Muscle layer of duodenum (tissue), 2 donors: ENCODE measurements at regions not wholly inside any gene's neighbourhood (a gene's known extent, or its start where the extent isn't known, plus 50 kb on each side); places are given as distances from the start of the nearest gene placed in this dataset.

Experiments used
- H3K27ac ChIP-seq: one replicate; pipeline ENCODE4 v1.7.0; 2013; ENCODE audit warnings: mild to moderate bottlenecking, low read length
- H3K27me3 ChIP-seq: one replicate; pipeline ENCODE4 v1.7.0; 2013; ENCODE audit warnings: low read depth, mild to moderate bottlenecking, control low read depth, low read length
- H3K36me3 ChIP-seq, 2 donors: one replicate each; pipeline ENCODE4 v1.7.0; 2013; ENCODE audit warnings: low read length in 2 of 2, control low read depth in 1 of 2, mild to moderate bottlenecking in 1 of 2; ENCODE audit not compliant: insufficient read depth in 2 of 2, control insufficient read depth in 1 of 2
- H3K4me1 ChIP-seq, 2 donors: one replicate each; pipeline ENCODE4 v1.7.0; 2013; ENCODE audit warnings: low read length in 2 of 2, mild to moderate bottlenecking in 2 of 2, control low read depth in 1 of 2, moderate library complexity in 1 of 2; ENCODE audit not compliant: insufficient read depth in 2 of 2, control insufficient read depth in 1 of 2
- H3K4me3 ChIP-seq, 2 donors: one replicate each; pipeline ENCODE4 v1.7.0; 2013; ENCODE audit warnings: low read length in 2 of 2, low read depth in 1 of 2, mild to moderate bottlenecking in 1 of 2
- H3K9me3 ChIP-seq, 2 donors: one replicate each; pipeline ENCODE4 v1.7.0; 2013; ENCODE audit warnings: low read length in 2 of 2, control low read depth in 1 of 2, mild to moderate bottlenecking in 1 of 2; ENCODE audit not compliant: control insufficient read depth in 1 of 2
- donor health status: healthy.

DNA sequence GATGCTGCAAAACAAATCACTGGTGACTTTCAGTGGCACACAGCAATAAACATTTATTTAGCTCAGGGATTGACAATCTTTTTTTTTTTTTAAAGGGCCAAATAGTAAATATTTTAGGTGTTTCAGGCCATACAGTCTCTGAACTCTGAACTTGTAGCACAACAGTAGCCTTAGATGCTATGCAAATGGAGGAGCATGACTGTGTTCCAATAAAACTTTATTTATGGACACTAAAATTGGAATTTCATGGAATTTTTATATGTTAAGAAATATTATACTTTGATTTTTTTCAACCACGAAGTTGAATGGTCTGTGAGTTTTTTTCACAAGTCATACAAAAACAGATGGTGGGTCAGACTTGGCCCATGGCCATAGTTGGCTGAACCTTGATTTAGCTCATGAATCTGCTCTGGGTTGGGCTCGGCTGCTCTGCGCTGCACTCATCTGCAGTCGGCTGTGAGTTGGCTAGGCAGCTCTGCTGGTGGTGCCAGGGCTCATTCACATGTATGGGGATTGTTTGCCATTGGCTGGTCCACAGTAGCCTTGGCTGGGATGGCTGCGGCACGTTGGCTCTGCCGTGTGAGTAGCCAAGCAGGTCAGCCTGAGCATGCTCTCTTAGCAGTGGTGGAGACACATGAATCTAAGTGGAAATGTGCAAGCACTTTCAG lies 231.7 kb upstream of the PGRMC2 start:
- Histone ChIP-seq H3K36me3 (no peaks in the 10 kb centered on the region), H3K27ac (no peak overlapping the region), H3K4me3 (no peak overlapping the region), H3K9me3 (no peaks in the 10 kb centered on the region), H3K4me1 (peaks cover 0 to 7% of the 10 kb centered on the region in 2 donors), H3K27me3 (no peaks in the 10 kb centered on the region)

DNA sequence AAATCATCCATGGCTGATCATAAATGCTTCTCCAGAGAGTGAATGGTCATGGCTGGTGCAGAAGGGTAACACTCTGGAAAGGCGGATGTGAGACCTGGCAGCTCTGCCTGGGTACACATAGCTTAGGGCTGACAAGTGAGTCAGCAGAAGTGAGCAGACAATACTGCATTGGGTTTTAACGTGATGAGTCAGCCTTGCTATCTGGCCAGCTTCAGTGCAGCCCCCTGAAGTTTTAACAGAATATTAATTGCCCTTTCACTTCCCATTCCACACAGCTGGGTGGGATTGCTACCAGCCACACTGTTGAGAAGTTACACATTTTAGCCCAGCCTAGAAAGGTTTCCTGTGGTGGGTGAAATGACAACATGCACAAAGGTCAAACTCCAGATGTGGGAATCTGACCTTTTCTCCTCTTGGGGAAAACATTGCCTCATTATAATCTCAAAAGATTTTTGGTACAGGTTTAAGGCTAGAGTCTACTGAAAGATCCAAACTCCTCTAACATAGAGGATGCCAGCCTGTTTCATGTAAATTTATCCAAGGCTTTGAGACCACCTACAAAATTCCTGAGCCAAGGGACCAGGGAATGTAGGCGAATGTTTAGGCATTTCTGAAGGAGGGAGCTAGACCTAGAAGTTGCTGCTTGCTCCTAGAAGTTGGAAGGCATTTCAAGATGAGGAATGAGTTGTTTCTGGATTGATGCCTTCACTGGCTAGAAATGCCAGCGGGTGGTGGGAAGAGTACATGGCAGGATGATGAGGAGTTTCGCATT lies 230.3 kb upstream of the PGRMC2 start:
- Histone ChIP-seq H3K27me3 (no peaks in the 10 kb centered on the region), H3K9me3 (no peaks in the 10 kb centered on the region), H3K4me1 (peaks cover 0 to 7% of the 10 kb centered on the region in 2 donors), H3K27ac (peak overlapping the region; percentile 45), H3K4me3 (no peak overlapping the region), H3K36me3 (no peaks in the 10 kb centered on the region)

DNA sequence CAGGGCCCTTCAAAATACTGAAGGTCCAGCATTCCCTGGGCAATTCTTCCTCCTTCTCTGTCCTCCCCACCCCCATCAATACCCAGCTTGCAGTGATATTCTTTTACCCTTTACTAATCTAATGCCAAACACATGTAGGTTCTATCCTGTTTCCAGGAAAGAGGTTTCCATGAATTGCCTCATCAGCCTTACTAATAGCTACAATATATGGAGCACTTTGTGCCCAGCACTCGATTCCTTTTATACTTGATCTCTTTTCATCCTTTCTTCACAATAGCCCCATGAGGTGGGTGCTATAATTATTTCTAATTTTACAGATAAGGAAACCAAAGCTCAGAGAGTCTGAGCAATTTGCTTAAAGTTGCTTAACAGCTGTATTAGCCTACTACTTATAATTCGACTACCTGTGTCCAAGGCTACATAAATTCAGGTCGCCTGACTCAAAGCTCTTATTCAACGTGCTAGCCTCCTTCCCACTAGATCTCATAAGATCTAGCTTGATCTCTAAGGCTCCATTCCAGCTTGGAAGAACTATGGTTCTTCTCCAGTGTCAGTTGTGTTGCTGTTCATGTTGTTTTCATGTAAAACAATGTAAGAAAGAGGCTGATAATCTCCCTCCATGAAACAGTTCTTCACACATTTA lies 229.6 kb upstream of the PGRMC2 start:
- no peaks in the 10 kb centered on the region for H3K36me3 ChIP-seq
- H3K9me3 ChIP-seq: no peaks in the 10 kb centered on the region
- peaks cover 0 to 7% of the 10 kb centered on the region in 2 donors for H3K4me1 ChIP-seq
- H3K4me3 ChIP-seq: no peak overlapping the region
- H3K27ac ChIP-seq: peak overlapping the region; percentile 45
- no peaks in the 10 kb centered on the region for H3K27me3 ChIP-seq

DNA sequence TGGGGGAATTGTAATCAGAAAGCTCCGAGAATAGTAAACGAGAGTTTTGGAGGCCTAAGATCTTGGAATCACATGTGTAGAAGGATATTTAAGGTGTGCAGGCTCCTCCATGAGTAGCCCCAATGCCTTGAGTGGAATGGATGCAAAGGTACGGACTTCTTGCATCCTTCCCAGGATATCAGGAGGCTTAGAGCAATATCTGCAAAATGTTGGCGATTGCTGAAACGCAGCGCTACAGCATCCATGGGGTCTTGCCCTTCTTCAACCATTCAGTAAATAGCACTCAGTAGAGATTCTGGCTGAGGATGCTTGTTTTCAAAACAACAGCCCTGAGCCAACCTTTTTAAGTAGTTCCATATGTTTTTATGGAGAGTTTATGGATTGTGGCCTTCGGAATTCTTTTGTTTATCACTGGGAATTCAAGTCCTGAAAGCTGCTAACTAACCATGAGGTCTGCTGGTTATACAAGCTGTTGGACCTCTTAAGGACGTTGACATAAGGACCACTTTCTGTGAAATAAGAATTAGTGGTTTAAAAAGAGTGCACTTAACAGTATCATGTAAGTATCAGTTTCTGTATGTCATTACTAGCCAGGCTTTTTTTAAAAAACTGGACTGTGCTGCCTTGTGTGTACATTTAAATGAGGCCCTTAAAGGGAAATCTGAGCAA lies 228.8 kb upstream of the PGRMC2 start:
- Histone ChIP-seq H3K4me1 (peaks cover 0 to 7% of the 10 kb centered on the region in 2 donors), H3K36me3 (no peaks in the 10 kb centered on the region), H3K9me3 (no peaks in the 10 kb centered on the region), H3K27me3 (no peaks in the 10 kb centered on the region), H3K27ac (no peak overlapping the region), H3K4me3 (no peak overlapping the region)

DNA sequence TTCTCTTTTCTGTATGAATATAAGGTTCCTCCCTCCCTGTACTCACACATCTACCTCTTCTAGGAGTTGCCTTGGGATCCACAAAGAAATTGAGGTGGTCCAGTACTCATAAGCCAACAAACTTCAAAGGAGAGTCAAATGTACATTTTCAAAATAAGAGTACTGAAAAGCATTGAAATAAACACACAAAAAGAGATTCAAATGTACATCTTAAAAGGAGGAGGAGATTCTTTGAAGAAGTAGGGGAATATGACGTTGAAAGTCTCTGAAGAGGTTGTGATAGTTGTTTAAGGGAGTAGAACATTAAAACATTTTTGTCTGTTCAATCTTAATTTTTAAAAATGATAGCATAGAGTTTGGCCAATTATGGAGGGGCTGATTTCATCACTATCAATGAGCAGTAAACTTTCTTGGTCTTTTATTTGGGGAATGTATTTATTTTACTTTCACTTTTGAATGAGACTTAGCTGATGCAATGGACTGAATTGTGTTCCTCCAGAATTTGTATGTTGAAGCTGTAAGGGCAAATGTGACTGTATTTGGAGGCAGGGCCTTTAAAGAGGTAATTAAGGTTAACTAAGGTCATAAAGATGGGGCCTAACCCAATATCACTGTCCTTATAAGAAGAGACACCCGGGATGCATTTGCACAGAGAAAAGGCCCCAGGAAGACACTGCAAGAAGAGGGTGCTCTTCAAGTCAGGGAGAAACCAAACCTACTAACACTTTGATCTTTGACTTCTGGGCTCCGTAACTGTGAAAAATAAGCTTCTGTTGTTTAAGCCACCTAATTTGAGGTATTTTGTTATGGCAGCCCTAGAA lies 226.3 kb upstream of the PGRMC2 start:
- no peak overlapping the region for H3K4me3 ChIP-seq
- H3K4me1 ChIP-seq: peaks cover 0 to 7% of the 10 kb centered on the region in 2 donors
- no peaks in the 10 kb centered on the region for H3K36me3 ChIP-seq
- H3K27ac ChIP-seq: no peak overlapping the region
- H3K9me3 ChIP-seq: no peaks in the 10 kb centered on the region
- H3K27me3 ChIP-seq: no peaks in the 10 kb centered on the region

DNA sequence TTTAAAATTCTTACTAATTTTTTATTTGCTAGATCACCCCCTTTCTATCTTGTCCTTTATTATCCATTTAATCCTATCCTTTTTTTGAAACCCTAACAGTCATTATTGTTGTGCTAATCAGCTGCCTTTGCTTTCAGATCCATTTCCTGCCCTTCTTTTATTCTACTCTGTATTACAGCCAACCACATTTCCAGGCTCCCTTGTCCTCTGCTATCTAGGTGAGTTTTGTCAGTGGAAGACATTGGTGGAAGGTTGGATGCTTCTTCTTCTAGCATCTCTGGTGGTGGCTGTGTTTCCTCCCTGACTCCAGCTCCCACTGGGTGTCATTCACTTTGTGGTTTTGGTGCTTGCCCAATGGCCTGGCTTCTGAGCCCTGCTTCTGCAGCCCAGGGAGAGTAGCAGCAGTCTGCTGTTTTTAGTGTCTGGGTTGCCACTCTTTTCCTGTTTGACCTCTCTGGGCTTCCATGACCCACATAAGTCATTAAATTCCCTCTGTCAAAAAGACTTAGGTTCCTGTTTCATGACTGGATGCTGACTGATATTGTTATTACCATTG lies 225.2 kb upstream of the PGRMC2 start:
- Histone ChIP-seq H3K4me3 (no peak overlapping the region), H3K4me1 (peaks cover 0 to 7% of the 10 kb centered on the region in 2 donors), H3K27me3 (no peaks in the 10 kb centered on the region), H3K27ac (no peak overlapping the region), H3K9me3 (no peaks in the 10 kb centered on the region), H3K36me3 (no peaks in the 10 kb centered on the region)

DNA sequence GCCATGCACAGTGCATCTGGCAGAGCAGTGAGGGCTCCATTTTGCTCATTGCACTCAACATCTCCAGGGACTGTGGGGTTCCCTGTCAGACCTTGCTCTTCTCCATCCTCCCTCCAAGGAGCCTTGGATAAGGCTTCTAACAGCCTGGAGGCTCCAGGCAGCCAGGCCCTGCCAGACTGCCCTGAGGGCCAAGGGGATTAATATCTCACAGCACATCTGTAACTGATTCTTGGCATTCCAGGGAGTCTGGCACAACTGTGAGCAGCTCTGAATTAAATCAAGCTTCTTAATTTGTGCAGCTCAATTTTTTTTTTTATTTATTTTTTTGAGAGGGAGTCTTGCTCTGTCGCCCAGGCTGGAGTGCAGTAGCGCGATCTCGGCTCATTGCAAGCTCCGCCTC lies 224.5 kb upstream of the PGRMC2 start:
- peaks cover 0 to 3% of the 10 kb centered on the region in 2 donors for H3K4me1 ChIP-seq
- H3K27ac ChIP-seq: no peak overlapping the region
- H3K36me3 ChIP-seq: no peaks in the 10 kb centered on the region
- H3K9me3 ChIP-seq: no peaks in the 10 kb centered on the region
- no peaks in the 10 kb centered on the region for H3K27me3 ChIP-seq
- no peak overlapping the region for H3K4me3 ChIP-seq

DNA sequence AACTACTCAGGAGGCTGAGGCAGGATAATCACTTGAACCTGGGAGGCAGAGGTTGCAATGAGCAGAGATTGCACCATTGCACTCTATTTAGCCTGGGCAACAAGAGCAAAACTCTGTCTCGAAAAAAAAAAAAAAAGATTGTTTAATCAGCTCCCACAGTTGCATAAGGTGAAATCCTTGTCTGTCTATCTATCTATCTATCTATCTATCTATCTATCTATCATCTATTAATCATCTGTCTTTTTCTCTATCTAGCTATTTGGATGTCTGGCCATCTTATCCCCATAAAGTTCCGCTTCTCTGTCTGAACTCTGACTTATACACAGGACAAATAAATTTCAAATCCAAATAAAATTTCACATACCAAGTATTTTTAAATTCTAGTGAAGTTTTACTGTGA lies 223.2 kb upstream of the PGRMC2 start:
- Histone ChIP-seq H3K27me3 (no peaks in the 10 kb centered on the region), H3K9me3 (peaks cover 0 to under 1% of the 10 kb centered on the region in 2 donors), H3K4me1 (no peaks in the 10 kb centered on the region), H3K27ac (no peak overlapping the region), H3K36me3 (no peaks in the 10 kb centered on the region), H3K4me3 (no peak overlapping the region)

DNA sequence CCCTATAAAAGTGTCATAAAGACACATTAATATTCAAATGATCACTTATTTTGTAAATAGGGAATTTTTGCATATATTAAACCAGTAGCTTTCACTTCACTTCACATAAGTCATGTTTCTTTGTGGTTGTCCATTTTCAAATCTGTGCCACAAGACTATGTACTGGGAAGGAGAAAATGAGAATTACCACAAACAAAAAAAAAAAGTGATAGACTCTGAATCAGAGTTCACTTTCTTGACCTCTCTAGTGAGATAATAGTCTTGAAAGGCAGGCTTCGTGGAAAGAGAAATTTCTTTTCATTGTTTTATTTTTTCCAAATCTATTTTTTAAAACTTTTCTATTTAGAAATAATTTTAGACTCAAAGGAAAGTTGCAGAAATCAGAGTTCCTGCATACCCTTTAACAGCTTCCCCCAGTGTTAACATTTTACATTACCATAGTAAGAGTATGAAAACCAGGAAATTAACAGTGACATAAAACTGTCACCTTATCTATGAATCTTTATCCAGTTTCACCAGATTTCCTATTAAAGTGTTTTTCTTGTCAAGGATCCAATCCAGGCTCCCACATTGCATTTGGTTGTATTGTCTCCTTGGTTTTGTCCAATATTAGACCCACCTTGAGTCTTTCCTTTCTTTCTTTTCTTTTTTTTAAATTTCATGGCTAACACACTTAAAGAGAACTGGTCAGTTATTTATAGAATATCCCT lies 215.4 kb upstream of the PGRMC2 start:
- H3K36me3 ChIP-seq: no peaks in the 10 kb centered on the region
- peaks cover 0 to 23% of the 10 kb centered on the region in 2 donors for H3K9me3 ChIP-seq
- no peak overlapping the region for H3K4me3 ChIP-seq
- H3K27ac ChIP-seq: no peak overlapping the region
- H3K27me3 ChIP-seq: no peaks in the 10 kb centered on the region
- H3K4me1 ChIP-seq: no peaks in the 10 kb centered on the region

DNA sequence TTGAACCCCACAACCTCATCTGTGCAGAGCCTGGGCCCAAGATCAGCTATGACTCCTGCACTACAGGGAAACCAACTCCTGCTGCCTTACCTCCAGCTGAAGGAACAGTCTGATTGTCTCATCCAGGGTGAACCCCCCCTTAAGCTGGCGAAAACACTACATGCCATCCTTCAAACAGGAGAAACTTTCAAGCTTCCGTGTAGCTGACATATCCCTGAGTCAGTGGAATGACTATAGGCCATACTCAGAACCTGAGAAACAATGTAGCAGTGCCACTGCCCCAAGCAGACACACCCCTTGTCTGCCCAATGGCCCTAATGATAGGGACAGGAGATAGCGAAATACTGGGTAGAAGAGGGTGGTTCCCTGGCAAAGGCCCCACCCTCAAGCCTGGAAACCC lies 213.6 kb upstream of the PGRMC2 start:
- Histone ChIP-seq H3K27ac (no peak overlapping the region), H3K27me3 (no peaks in the 10 kb centered on the region), H3K36me3 (no peaks in the 10 kb centered on the region), H3K9me3 (peaks cover 0 to 23% of the 10 kb centered on the region in 2 donors), H3K4me1 (no peaks in the 10 kb centered on the region), H3K4me3 (no peak overlapping the region)
